GM23248 (cell line): ENCODE measurements at regions not wholly inside any gene's neighbourhood (a gene's known extent, or its start where the extent isn't known, plus 50 kb on each side); places are given as distances from the start of the nearest gene placed in this dataset.

Source experiments
- EZH2 ChIP-seq: fragments of 200-600 bp; sonication (generic); IDR thresholded peaks from 2 replicates; pipeline ENCODE4 v1.6.1; 2018; ENCODE audit warnings: antibody characterized with exemption, mild to moderate bottlenecking; ENCODE audit not compliant: insufficient read depth, poor library complexity, severe bottlenecking
- EZH2phosphoT487 ChIP-seq: fragments of 200-600 bp; sonication (generic); IDR thresholded peaks from 2 replicates; pipeline ENCODE4 v1.6.1; 2018; ENCODE audit warnings: antibody characterized with exemption, moderate library complexity, mild to moderate bottlenecking, low read depth; ENCODE audit not compliant: insufficient read depth

DNA sequence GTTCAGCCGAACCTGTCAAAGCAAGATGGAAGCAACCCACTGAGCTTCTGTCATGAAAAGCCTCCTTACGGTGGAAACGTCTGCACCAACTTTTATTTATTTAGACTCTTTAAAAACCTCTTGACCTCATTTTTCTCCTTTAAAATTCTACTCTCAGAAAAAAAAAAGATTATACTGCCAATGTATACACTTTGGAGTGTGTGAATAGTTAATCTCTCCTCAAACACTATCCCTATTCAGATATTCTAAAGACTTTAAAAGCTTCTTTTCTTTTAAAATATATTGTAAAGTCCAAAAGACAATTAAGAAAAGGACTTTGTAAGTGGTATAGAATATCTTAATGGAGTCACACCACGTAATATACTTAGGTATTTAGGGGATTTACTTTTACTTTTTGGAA lies 335.2 kb upstream of the SEMA3D start:
- TF ChIP-seq EZH2phosphoT487: no peak
- TF ChIP-seq EZH2: no peak
